HepG2 (cell line): ENCODE measurements at regions not wholly inside any gene's neighbourhood (a gene's known extent, or its start where the extent isn't known, plus 50 kb on each side); places are given as distances from the start of the nearest gene placed in this dataset.

Experiments used
- ARNT2 ChIP-seq: sonication (generic); formaldehyde crosslinking; IDR thresholded peaks from 2 replicates; pipeline ENCODE4 v1.8.0; 2022; ENCODE audit warnings: mild to moderate bottlenecking, low read depth, missing genetic modification reagents, moderate library complexity
- ERF ChIP-seq: IDR thresholded peaks from 2 replicates; pipeline ENCODE4 v1.6.1; 2018; ENCODE audit warnings: missing biosample characterization, missing genetic modification reagents
- GRHL1 ChIP-seq: sonication (generic); formaldehyde crosslinking; conservative IDR thresholded peaks from 2 replicates; pipeline ENCODE4 v1.8.0; 2022; ENCODE audit warnings: missing genetic modification reagents
- MIXL1 ChIP-seq: IDR thresholded peaks from 2 replicates; pipeline ENCODE4 v1.6.1; 2016
- NAIF1 ChIP-seq: sonication (generic); formaldehyde crosslinking; IDR thresholded peaks from 2 replicates; pipeline ENCODE4 v1.5.0; 2020; ENCODE audit warnings: mild to moderate bottlenecking, missing genetic modification reagents, borderline replicate concordance
- POLR2AphosphoS2 ChIP-seq: IDR thresholded peaks from 2 replicates; pipeline ENCODE4 v1.6.1; 2011; ENCODE audit warnings: low read depth, low read length, improper control_type of control experiment
- PPARG ChIP-seq: conservative IDR thresholded peaks from 2 replicates; pipeline ENCODE4 v1.6.1; 2016; ENCODE audit warnings: missing biosample characterization, missing genetic modification reagents
- RBM39 ChIP-seq: fragments of 200-400 bp; formaldehyde crosslinking; IDR thresholded peaks from one replicate; pipeline ENCODE4 v1.6.1; 2018; ENCODE audit warnings: antibody characterized with exemption, mild to moderate bottlenecking, low read depth, low read length; ENCODE audit not compliant: poor library complexity, severe bottlenecking
- SSRP1 ChIP-seq: IDR thresholded peaks from 2 replicates; pipeline ENCODE4 v1.6.1; 2016; ENCODE audit warnings: control low read depth
- ZFYVE20 ChIP-seq: sonication (generic); formaldehyde crosslinking; IDR thresholded peaks from 2 replicates; pipeline ENCODE4 v1.8.0; 2023; ENCODE audit warnings: low read depth, mild to moderate bottlenecking, moderate library complexity, missing genetic modification reagents, borderline replicate concordance
- ZNF101 ChIP-seq: sonication (generic); formaldehyde crosslinking; IDR thresholded peaks from 2 replicates; pipeline ENCODE4 v1.4.0; 2020; ENCODE audit warnings: mild to moderate bottlenecking, low read depth, missing genetic modification reagents, borderline replicate concordance
- ZNF225 ChIP-seq: sonication (generic); formaldehyde crosslinking; IDR thresholded peaks from 2 replicates; pipeline ENCODE4 v1.4.0; 2020; ENCODE audit warnings: mild to moderate bottlenecking, missing genetic modification reagents
- ZNF335 ChIP-seq: sonication (generic); formaldehyde crosslinking; IDR thresholded peaks from 2 replicates; pipeline ENCODE4 v1.4.0; 2020; ENCODE audit warnings: missing genetic modification reagents
- ZNF580 ChIP-seq: IDR thresholded peaks from 2 replicates; pipeline ENCODE4 v1.6.1; 2016; ENCODE audit warnings: low read depth, borderline replicate concordance
- ZNF75D ChIP-seq: sonication (generic); formaldehyde crosslinking; IDR thresholded peaks from 2 replicates; pipeline ENCODE4 v1.8.1; 2023; ENCODE audit warnings: missing genetic modification reagents, mild to moderate bottlenecking, borderline replicate concordance
- ZNF773 ChIP-seq: sonication (generic); formaldehyde crosslinking; IDR thresholded peaks from 2 replicates; pipeline ENCODE4 v1.4.0; 2020; ENCODE audit warnings: missing genetic modification reagents, borderline replicate concordance
- TF ChIP-seq, protein P1 (sequence below): sonication (generic); formaldehyde crosslinking; conservative IDR thresholded peaks from 2 replicates; pipeline ENCODE4 v1.4.0; 2020; ENCODE audit warnings: mild to moderate bottlenecking, missing genetic modification reagents, moderate library complexity
- TF ChIP-seq, protein P2 (sequence below): sonication (generic); formaldehyde crosslinking; IDR thresholded peaks from 2 replicates; pipeline ENCODE4 v1.4.0; 2020; ENCODE audit warnings: missing genetic modification reagents, borderline replicate concordance

DNA sequence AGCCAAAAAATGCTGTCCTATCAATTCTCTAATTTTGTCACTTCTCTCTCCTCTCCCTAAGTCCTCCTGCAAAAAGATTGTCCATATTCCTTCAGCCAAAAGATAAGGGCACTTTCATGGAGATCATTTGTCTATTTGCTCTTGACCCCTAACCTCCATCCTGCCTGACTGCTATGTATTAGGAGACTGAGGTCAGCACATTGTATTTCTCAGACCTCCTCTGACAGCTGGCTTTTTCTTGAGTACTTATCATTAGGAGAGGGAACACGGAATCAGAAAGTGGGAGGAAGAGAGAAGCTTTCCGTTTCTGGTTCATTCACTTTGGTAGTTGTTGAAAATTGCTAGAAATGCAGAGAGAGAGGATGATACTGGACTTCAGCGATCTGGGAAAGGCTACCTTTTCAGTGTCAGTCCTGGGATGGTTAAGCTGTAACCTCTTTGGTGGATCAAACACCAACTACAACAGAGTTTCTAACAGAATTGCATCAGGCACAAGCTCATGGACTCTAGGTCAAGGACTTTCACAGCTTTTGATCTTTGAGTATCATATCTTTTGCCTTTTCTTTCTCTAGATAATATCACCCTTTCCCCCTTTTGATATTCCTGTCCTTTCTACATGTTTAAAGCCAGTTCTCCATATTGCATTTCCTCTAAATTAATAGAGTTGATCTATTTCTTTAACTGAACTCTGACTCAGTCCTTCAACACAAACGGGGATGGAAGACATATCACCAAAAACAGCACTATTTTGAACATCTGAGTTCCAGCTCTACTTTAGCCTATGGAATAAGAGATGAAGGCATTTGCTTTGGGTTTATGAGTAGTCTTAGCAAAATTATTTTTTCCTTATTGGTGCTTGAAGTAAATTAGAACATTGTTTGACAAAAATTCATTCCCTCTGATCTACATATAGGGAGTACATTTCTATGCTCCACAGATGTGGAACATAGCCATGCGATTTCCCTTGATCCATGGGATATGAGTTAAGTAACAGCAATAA, 63.3 kb upstream of the KYNU start (continued):
- TF ChIP-seq ZNF773 (CRISPR knock-in tag), result no peak
- no peak for TF ChIP-seq ZNF225 (CRISPR knock-in tag)
- TF ChIP-seq ZNF580 (CRISPR knock-in tag), result no peak
- no peak for TF ChIP-seq ZNF101 (CRISPR knock-in tag)
- TF ChIP-seq NAIF1 (CRISPR knock-in tag), result 0 out of 2 replicates have a peak, but pooled peaks have one; percentile 36
- no peak for TF ChIP-seq POLR2AphosphoS2
- TF ChIP-seq, protein P1, sequence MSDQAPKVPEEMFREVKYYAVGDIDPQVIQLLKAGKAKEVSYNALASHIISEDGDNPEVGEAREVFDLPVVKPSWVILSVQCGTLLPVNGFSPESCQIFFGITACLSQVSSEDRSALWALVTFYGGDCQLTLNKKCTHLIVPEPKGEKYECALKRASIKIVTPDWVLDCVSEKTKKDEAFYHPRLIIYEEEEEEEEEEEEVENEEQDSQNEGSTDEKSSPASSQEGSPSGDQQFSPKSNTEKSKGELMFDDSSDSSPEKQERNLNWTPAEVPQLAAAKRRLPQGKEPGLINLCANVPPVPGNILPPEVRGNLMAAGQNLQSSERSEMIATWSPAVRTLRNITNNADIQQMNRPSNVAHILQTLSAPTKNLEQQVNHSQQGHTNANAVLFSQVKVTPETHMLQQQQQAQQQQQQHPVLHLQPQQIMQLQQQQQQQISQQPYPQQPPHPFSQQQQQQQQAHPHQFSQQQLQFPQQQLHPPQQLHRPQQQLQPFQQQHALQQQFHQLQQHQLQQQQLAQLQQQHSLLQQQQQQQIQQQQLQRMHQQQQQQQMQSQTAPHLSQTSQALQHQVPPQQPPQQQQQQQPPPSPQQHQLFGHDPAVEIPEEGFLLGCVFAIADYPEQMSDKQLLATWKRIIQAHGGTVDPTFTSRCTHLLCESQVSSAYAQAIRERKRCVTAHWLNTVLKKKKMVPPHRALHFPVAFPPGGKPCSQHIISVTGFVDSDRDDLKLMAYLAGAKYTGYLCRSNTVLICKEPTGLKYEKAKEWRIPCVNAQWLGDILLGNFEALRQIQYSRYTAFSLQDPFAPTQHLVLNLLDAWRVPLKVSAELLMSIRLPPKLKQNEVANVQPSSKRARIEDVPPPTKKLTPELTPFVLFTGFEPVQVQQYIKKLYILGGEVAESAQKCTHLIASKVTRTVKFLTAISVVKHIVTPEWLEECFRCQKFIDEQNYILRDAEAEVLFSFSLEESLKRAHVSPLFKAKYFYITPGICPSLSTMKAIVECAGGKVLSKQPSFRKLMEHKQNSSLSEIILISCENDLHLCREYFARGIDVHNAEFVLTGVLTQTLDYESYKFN, result peak; percentile 93
- TF ChIP-seq MIXL1 (CRISPR knock-in tag), result 0 out of 2 replicates have a peak, but pooled peaks have one; percentile 24
- TF ChIP-seq, protein P2, sequence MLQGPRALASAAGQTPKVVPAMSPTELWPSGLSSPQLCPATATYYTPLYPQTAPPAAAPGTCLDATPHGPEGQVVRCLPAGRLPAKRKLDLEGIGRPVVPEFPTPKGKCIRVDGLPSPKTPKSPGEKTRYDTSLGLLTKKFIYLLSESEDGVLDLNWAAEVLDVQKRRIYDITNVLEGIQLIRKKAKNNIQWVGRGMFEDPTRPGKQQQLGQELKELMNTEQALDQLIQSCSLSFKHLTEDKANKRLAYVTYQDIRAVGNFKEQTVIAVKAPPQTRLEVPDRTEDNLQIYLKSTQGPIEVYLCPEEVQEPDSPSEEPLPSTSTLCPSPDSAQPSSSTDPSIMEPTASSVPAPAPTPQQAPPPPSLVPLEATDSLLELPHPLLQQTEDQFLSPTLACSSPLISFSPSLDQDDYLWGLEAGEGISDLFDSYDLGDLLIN (CRISPR knock-in tag), result no peak
- no peak for TF ChIP-seq ZNF335 (CRISPR knock-in tag)
- no peak for TF ChIP-seq ZFYVE20
- no peak for TF ChIP-seq RBM39
- 0 out of 2 replicates have a peak, but pooled peaks have one; percentile 44 for TF ChIP-seq SSRP1 (CRISPR knock-in tag)
- TF ChIP-seq ARNT2 (CRISPR knock-in tag), result no peak
- peak; percentile 85 for TF ChIP-seq PPARG
- no peak for TF ChIP-seq ZNF75D (CRISPR knock-in tag)
- no peak for TF ChIP-seq ERF (CRISPR knock-in tag)
- TF ChIP-seq GRHL1 (CRISPR knock-in tag), result no peak
